RPMI8226 (cell line): ENCODE measurements at regions not wholly inside any gene's neighbourhood (a gene's known extent, or its start where the extent isn't known, plus 50 kb on each side); places are given as distances from the start of the nearest gene placed in this dataset.

ENCODE experiments used
- DNase-seq: peaks from one replicate; pipeline ENCODE4 v3.0.0-alpha.2; 2015

GRCh38 chr13:30125422-30126073, 181.8 kb downstream of the KATNAL1 start:
- DNase-seq = no peak

GRCh38 chr13:30124131-30124768, 183.1 kb downstream of the KATNAL1 start:
- no peak for DNase-seq

DNA sequence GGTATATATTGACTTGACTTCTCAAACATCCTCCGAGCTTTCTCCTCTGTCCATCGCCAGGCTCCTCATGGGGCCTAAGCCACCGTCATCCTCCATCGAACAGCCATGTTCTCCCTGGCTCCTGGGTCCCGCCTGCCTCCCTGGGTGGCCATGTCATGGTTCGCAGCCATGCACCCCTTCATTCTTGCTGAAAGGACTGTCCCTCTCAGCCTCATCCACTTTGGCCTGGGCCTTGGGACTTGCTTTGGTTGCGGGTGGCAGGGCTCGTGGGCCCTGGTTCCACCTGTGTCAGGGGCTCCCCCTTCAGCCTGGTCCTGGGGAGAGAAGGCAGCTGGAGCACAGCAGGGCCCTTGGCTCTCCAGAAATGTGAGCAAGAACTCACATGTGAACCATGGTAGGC, 183.8 kb downstream of the KATNAL1 start:
- DNase-seq = no peak

DNA sequence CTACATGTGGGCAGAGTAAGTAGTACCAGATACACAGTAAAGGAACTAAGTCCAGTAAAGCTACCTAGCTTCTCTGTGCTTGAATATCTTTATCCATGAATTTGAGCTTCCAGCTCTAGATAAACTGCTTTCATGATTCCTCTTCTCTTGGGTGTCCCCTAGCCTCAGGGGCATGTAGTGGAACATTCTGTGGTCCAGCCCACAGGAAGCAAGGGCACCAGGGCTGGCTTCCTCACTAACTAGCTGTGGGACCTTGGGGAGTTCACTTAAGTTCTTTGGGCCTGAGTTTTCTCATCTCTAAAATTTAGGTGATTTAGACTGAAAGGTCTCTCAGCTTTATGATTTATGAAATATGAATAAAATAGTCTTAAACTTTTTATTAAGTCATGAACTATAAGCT, 185.7 kb downstream of the KATNAL1 start:
- DNase-seq = no peak

DNA sequence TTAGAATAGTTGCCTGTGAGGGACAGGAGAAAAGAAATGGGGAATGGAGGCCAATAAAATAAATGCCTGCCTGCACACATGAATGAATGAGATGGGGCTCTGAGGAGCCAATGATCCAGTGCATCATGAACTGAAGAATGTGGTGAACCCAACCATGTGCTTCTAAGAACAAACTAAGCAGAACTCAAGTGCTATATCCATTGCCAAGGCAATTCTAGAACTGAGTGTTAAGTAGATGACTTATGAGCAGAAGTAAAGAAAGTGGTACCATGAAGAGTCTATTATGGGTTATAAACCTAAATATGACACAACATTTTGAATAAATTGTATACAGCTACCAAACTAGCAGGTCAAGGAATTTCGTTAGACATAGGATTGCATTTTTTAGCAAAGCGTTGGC, 186.1 kb downstream of the KATNAL1 start:
- no peak for DNase-seq

DNA sequence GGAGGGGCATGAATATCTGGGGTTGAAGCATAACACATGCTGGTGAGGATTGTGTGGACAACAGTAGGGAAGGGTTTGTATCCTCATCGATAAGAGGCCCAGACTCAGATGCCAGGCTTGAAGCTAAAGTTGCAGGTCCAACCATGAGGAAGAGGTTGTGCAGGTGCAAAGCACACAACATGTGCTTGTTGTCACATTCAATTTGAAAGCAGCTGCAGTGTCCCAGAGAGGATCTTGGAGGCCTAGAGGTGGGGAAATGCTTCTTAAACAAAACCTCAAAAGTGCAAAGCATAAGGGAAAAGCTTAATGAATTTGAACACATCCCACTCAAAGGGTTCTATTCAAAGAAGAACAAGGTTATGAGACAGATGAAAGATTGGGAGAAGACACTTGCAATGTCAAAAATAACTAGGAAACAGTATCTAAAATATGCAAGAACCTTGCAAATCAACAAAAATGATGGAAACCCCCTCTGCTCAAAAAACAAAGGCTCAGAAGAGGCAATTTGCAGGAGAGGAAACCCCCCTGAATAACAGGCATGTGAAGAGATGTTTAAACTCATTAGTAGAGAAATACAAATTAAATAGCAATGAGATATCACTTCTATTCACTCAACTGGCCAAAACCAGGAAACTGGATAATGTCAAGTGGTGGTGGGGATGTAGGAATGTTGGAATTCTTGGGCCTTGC, 187.1 kb downstream of the KATNAL1 start:
- DNase-seq = no peak

GRCh38 chr13:30119476-30119875, 187.9 kb downstream of the KATNAL1 start:
- DNase-seq = no peak

- no peak for DNase-seq
These were observed 191.0 kb downstream of the KATNAL1 start for GRCh38 chr13:30116379-30116778.

GRCh38 chr13:30115257-30115600, 192.1 kb downstream of the KATNAL1 start:
- no peak for DNase-seq

GRCh38 chr13:30114571-30115256, 192.6 kb downstream of the KATNAL1 start:
- peak; percentile 90 for DNase-seq

DNA sequence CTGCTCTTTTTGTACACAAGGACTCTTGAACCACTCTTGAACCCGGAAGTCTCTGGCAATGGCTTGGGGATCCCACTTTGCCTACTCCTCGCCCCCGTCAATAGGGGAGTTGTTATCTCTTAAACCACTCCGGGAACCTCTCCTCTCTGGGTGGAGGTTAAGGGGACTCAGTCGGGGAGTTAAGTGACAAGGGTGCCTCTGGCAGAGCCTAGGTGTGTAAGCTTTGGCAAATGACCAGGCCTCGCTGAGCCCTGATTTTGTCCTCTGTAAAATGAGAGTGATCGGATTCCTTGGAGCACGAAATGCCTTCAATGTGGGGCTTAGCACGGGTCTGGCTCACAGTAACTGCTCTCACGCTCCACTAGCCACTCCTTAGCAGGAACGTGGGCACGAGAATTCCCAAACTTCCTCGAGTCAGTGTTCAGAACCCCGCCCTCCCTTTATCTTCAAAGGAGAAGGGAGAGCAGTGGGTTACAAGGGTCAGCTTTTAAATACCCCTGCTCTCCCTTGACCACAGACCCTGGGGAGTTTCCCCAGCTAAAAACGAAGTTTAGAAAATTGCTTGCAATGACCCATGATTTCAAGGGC, 193.3 kb downstream of the KATNAL1 start:
- DNase-seq = no peak

- DNase-seq = no peak
These were observed 193.8 kb downstream of the KATNAL1 start for GRCh38 chr13:30113551-30113950.

GRCh38 chr13:30112602-30113435, 194.5 kb downstream of the KATNAL1 start:
- peak; percentile 80 for DNase-seq

DNA sequence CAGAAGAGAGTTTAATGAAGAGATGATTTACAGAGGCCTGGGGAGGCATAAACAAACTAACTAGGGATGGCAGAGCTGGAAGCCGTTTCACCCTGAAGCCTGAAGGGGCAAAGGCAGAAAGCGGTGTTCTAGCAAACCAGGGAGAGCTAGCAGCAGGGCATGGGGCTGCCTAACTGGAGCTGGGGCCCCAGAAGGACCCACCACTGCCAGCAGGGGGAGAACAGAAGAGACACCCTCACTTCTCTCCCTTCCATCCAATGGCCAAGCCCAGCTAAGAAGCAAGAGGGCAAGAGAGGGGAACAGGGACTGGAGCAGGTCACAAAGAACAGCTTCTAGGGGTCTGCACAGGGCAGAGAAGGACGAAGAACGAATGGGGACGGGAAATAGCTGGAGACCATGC, 195.5 kb downstream of the KATNAL1 start:
- peak; percentile 35 for DNase-seq

- DNase-seq = no peak
These were observed 196.9 kb downstream of the KATNAL1 start for GRCh38 chr13:30110301-30111070.

DNA sequence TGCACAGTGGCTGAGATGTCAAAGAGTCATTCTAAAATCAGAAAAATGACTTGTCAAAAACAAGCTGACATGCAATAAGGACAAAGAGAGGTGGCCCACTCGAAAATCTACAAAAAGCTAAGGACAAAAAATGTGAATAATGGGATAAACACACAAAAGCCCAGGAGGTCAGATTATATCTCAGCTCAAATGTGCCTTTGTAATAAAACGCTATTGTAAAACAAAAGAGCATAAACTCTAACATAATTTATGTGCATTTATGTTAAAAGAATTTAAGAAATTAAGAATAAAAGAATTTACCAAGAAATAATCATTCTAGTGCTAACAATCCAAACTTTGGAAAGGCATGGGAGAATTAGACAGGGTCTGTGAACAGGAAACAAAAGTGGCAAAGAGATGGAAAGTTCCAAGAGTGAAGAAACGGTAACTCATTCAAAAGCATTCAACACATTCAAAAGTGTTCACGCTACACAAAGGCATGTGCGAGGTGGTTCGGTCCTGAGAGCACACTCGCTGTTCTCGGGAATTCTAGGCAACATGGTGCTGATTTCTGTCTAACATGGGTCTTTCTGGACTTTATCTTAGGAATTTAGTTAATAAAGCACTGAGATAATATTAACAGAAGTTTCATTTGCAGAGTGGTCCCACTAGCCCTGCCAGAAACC, 197.7 kb downstream of the KATNAL1 start:
- no peak for DNase-seq

- no peak for DNase-seq
These were observed 198.5 kb downstream of the KATNAL1 start for GRCh38 chr13:30108913-30109237.

DNA sequence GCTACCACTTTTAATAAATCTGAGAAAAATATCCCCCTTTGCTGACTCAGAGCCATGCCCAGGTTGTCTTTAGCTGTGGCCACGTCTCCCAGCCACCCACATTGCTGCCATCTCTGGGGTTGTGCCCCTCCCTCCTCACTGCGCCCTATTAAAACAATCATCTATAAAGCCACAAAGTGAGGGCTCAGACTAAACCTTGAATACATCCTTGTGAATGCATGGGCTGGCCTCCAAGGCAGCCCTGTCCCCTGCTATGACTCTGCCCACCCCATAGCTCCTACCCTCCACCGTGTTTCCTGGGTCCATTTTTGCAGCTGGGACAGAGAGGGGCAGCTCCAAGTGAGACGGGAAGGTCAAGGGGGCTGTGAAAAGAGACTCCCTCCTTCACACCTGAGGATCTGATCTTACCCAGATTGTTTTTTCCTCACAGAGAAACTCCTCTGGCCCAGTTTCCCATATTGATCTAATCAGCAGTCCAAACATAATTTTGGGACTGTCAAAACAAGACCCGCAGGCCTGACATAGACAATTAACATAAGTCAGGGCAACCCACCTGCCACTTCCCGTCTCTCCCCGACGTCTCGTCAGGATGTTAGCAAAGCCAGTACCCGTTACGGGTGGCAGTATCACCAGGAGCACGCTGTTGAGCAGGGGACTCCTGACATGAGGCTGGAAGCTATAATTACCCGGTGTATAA, 199.0 kb downstream of the KATNAL1 start:
- DNase-seq = no peak

GRCh38 chr13:30107521-30108136, 199.7 kb downstream of the KATNAL1 start:
- DNase-seq = no peak

- DNase-seq = no peak
These were observed 200.2 kb downstream of the KATNAL1 start for GRCh38 chr13:30107121-30107520.
